Glutamatergic neuron (in vitro differentiated cells): ENCODE measurements at regions not wholly inside any gene's neighbourhood (a gene's known extent, or its start where the extent isn't known, plus 50 kb on each side); places are given as distances from the start of the nearest gene placed in this dataset.
A peak's percentile ranks its signal among the peaks of the same experiment; 100 is the strongest.

Experiments
- DNase-seq: peaks from one replicate; pipeline ENCODE4 v3.0.0; 2022
- H3K27ac Mint-ChIP-seq: one replicate; pipeline ENCODE4 v1.8.0; 2020; ENCODE audit warnings: mild to moderate bottlenecking, mixed read lengths, inconsistent platforms; ENCODE audit not compliant: unreplicated experiment
- H3K27me3 Mint-ChIP-seq: one replicate; pipeline ENCODE4 v1.8.0; 2020; ENCODE audit warnings: mild to moderate bottlenecking, moderate library complexity, mixed read lengths, inconsistent platforms; ENCODE audit not compliant: unreplicated experiment
- H3K36me3 Mint-ChIP-seq: one replicate; pipeline ENCODE4 v1.8.0; 2020; ENCODE audit warnings: mild to moderate bottlenecking, mixed read lengths, inconsistent platforms; ENCODE audit not compliant: unreplicated experiment
- H3K4me1 Mint-ChIP-seq: one replicate; pipeline ENCODE4 v1.8.0; 2020; ENCODE audit warnings: mild to moderate bottlenecking, low read depth, mixed read lengths, inconsistent platforms; ENCODE audit not compliant: unreplicated experiment
- H3K4me3 Mint-ChIP-seq: one replicate; pipeline ENCODE4 v1.8.0; 2020; ENCODE audit warnings: mild to moderate bottlenecking, mixed read lengths, inconsistent platforms; ENCODE audit not compliant: unreplicated experiment
- H3K9me3 Mint-ChIP-seq: one replicate; pipeline ENCODE4 v1.8.0; 2020; ENCODE audit warnings: mild to moderate bottlenecking, moderate library complexity, mixed read lengths, inconsistent platforms; ENCODE audit not compliant: unreplicated experiment
- TF ChIP-seq, protein P1 (sequence below): fragments of 200-600 bp; sonication (generic); IDR thresholded peaks from one replicate; pipeline ENCODE4 v1.5.0; 2021; ENCODE audit not compliant: partially characterized antibody, unreplicated experiment

DNA sequence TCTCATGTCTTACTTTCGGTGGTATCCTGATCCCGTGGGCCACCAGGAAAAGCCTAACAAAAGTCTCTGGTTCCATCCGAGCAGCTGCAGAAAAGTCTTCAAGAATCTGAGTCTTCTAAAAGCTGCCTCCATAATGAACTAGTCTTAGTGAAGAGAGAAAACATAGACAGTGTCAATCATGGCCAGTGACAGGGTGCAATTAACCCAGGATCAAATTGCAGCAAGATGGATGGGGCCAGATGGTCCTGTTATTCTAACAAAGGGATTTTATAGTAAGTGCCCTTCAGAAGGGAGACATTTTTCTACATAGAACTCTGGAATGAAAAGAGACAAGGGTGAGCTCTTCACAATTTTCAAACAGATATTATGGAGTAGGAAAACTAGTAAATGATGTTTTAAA lies 281.6 kb upstream of the ZFP64 start:
- H3K27me3 Mint-ChIP-seq: no peaks in the 10 kb centered on the region
- peaks cover 3% of the 10 kb centered on the region for H3K36me3 Mint-ChIP-seq
- no peak overlapping the region for H3K4me3 Mint-ChIP-seq
- TF ChIP-seq, protein P1, sequence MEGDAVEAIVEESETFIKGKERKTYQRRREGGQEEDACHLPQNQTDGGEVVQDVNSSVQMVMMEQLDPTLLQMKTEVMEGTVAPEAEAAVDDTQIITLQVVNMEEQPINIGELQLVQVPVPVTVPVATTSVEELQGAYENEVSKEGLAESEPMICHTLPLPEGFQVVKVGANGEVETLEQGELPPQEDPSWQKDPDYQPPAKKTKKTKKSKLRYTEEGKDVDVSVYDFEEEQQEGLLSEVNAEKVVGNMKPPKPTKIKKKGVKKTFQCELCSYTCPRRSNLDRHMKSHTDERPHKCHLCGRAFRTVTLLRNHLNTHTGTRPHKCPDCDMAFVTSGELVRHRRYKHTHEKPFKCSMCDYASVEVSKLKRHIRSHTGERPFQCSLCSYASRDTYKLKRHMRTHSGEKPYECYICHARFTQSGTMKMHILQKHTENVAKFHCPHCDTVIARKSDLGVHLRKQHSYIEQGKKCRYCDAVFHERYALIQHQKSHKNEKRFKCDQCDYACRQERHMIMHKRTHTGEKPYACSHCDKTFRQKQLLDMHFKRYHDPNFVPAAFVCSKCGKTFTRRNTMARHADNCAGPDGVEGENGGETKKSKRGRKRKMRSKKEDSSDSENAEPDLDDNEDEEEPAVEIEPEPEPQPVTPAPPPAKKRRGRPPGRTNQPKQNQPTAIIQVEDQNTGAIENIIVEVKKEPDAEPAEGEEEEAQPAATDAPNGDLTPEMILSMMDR: no peak
- DNase-seq: peak; percentile 22
- H3K9me3 Mint-ChIP-seq: no peaks in the 10 kb centered on the region
- peaks cover 28% of the 10 kb centered on the region for H3K4me1 Mint-ChIP-seq
- H3K27ac Mint-ChIP-seq: peak overlapping the region; percentile 80

DNA sequence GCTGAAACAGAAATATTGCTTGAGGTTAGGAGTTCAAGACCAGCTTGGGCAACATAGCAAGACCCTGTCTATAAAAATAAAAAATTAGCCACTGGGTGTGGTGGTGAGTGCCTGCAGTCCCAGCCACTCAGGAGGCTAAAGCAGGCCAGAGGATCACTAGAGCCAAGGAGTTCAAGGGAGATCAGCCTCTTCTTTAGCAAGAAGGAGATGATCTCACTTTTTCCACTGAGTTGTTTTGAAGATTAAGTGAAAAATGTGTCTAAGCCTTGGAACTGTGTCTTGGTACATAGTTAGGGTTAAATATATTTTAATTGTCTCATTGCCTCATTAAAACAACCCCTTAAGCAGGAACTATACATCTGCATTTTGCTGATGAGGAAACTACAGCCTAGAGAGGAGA lies 279.0 kb upstream of the ZFP64 start:
- no peak for DNase-seq
- Mint-ChIP-seq H3K9me3 (peaks cover 2% of the 10 kb centered on the region), H3K4me1 (peaks cover 28% of the 10 kb centered on the region), H3K27ac (no peak overlapping the region), H3K27me3 (peaks cover 2% of the 10 kb centered on the region), H3K4me3 (no peak overlapping the region), H3K36me3 (peaks cover 4% of the 10 kb centered on the region)
- TF ChIP-seq, protein P1: no peak

DNA sequence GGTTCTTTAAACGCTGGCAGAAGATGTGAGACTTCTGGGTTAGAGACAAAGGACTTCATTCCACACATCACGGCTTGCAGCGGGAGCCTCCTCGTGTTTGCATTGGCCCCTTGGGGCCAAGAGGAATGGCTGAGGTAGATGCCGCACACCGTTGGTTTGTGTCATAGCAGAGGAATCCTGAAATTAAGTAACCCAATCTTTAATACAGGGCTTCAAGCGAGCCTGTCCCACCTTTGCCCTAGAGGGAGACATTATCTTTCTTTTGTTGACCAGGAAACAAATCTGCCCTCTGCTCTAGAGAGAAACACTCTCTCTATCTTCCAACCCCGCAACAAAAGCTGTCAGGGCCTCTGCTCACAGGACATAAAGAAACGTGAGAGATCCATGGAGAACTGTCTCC lies 277.5 kb upstream of the ZFP64 start:
- H3K36me3 Mint-ChIP-seq: peaks cover 4% of the 10 kb centered on the region
- peaks cover 28% of the 10 kb centered on the region for H3K4me1 Mint-ChIP-seq
- TF ChIP-seq, protein P1: no peak
- peaks cover 2% of the 10 kb centered on the region for H3K9me3 Mint-ChIP-seq
- H3K27me3 Mint-ChIP-seq: peaks cover 2% of the 10 kb centered on the region
- no peak overlapping the region for H3K4me3 Mint-ChIP-seq
- H3K27ac Mint-ChIP-seq: no peak overlapping the region
- no peak for DNase-seq

DNA sequence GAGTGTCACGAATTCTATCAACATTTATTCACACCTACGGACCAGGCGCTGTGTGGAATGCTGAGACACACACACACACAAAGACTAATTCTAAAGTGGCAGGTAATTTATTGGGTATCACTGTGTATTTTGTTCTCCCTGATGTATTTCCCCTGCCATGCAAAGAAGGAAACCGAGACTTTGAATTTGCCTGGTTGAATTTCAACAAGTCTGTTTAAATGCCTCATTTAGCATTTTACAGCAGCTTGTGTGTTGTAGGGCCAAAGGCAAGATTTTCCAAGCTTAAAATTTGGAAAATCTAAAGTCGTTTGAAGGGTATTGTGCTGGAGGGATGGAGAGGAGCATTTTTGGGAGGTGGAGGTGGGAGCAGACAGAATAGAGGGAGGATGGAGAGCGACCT lies 274.4 kb upstream of the ZFP64 start:
- TF ChIP-seq, protein P1: no peak
- Mint-ChIP-seq H3K36me3 (peaks cover 8% of the 10 kb centered on the region), H3K4me3 (no peak overlapping the region), H3K4me1 (peaks cover 6% of the 10 kb centered on the region), H3K9me3 (peaks cover 2% of the 10 kb centered on the region), H3K27me3 (peaks cover 4% of the 10 kb centered on the region), H3K27ac (no peak overlapping the region)
- DNase-seq: no peak

DNA sequence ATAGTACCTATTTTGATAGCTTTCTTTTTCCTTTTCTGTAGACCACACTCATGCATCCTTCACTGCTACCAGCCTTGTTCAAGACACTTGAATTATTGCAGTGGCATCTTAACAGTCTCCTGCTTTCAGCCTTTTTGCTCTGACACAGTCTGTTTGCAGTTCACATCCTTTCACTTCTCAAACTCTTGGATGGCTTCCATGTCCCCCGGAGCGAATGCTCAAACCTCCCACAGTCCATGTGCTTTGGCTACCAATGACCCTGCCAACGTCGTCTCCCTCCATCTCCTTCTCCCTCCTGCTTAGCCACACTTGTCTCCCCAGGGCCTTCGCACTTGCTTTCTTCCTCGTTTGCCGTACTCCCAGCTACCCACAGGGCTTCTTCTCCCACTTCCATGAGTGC lies 270.0 kb upstream of the ZFP64 start:
- peaks cover 2% of the 10 kb centered on the region for H3K27me3 Mint-ChIP-seq
- no peak overlapping the region for H3K4me3 Mint-ChIP-seq
- peaks cover 4% of the 10 kb centered on the region for H3K9me3 Mint-ChIP-seq
- TF ChIP-seq, protein P1: no peak
- H3K4me1 Mint-ChIP-seq: no peaks in the 10 kb centered on the region
- H3K36me3 Mint-ChIP-seq: peaks cover 12% of the 10 kb centered on the region
- DNase-seq: no peak
- no peak overlapping the region for H3K27ac Mint-ChIP-seq
